HepG2 (cell line): ENCODE measurements at regions not wholly inside any gene's neighbourhood (a gene's known extent, or its start where the extent isn't known, plus 50 kb on each side); places are given as distances from the start of the nearest gene placed in this dataset.

Experiments used
- ATAD3A ChIP-seq: sonication (generic); formaldehyde crosslinking; IDR thresholded peaks from 2 replicates; pipeline ENCODE4 v1.4.0; 2020; ENCODE audit warnings: missing genetic modification reagents
- FOXA3 ChIP-seq: IDR thresholded peaks from 2 replicates; pipeline ENCODE4 v1.6.1; 2016; ENCODE audit warnings: missing genetic modification reagents, missing compliant biosample characterization
- FOXK1 ChIP-seq: sonication (generic); formaldehyde crosslinking; IDR thresholded peaks from 2 replicates; pipeline ENCODE4 v1.4.0; 2020; ENCODE audit warnings: low read depth, missing genetic modification reagents, borderline replicate concordance
- GABPB1 ChIP-seq: IDR thresholded peaks from 2 replicates; pipeline ENCODE4 v1.6.1; 2016; ENCODE audit warnings: mild to moderate bottlenecking, missing genetic modification reagents, moderate library complexity, missing compliant biosample characterization
- GATAD1 ChIP-seq: IDR thresholded peaks from 2 replicates; pipeline ENCODE4 v1.6.1; 2016; ENCODE audit warnings: missing genetic modification reagents, missing compliant biosample characterization
- HDAC1 ChIP-seq: sonication (generic); formaldehyde crosslinking; IDR thresholded peaks from 2 replicates; pipeline ENCODE4 v1.5.1; 2020; ENCODE audit warnings: mild to moderate bottlenecking, missing genetic modification reagents
- HMGA1 ChIP-seq: sonication (generic); formaldehyde crosslinking; conservative IDR thresholded peaks from 2 replicates; pipeline ENCODE4 v1.4.0; 2020; ENCODE audit warnings: missing genetic modification reagents
- HOXA3 ChIP-seq: sonication (generic); formaldehyde crosslinking; IDR thresholded peaks from 2 replicates; pipeline ENCODE4 v1.5.0; 2020; ENCODE audit warnings: missing genetic modification reagents
- KDM3A ChIP-seq: IDR thresholded peaks from 2 replicates; pipeline ENCODE4 v1.6.1; 2018; ENCODE audit warnings: low read depth, missing compliant biosample characterization
- MYNN ChIP-seq: sonication (generic); formaldehyde crosslinking; IDR thresholded peaks from 2 replicates; pipeline ENCODE4 v1.4.0; 2020; ENCODE audit warnings: mild to moderate bottlenecking, low read depth, missing genetic modification reagents
- NONO ChIP-seq, 2 experiments: fragments of 450-650 bp in 1 of 2; sonication (generic) in 1 of 2; formaldehyde crosslinking in 1 of 2; IDR thresholded peaks in 1 of 2; conservative IDR thresholded peaks in 1 of 2; 2 replicates each; pipeline versions ENCODE4 v1.6.1 to v1.8.0; 2017 to 2022; ENCODE audit warnings: mild to moderate bottlenecking in 1 of 2, missing genetic modification reagents in 1 of 2, moderate library complexity in 1 of 2
- RBFOX2 ChIP-seq: fragments of 200-400 bp; formaldehyde crosslinking; IDR thresholded peaks from 2 replicates; pipeline ENCODE4 v1.6.1; 2017; ENCODE audit warnings: low read depth, mild to moderate bottlenecking, low read length
- RBM39 ChIP-seq: fragments of 200-400 bp; formaldehyde crosslinking; IDR thresholded peaks from one replicate; pipeline ENCODE4 v1.6.1; 2018; ENCODE audit warnings: antibody characterized with exemption, mild to moderate bottlenecking, low read depth, low read length; ENCODE audit not compliant: poor library complexity, severe bottlenecking
- RFX3 ChIP-seq: IDR thresholded peaks from 2 replicates; pipeline ENCODE4 v1.6.1; 2016; ENCODE audit warnings: missing biosample characterization, missing genetic modification reagents
- SP4 ChIP-seq: sonication (generic); formaldehyde crosslinking; IDR thresholded peaks from 2 replicates; pipeline ENCODE4 v1.8.1; 2023; ENCODE audit warnings: mild to moderate bottlenecking, missing genetic modification reagents
- TCF7L2 ChIP-seq: IDR thresholded peaks from 2 replicates; pipeline ENCODE4 v1.6.1; 2011; ENCODE audit warnings: mild to moderate bottlenecking, low read depth, low read length, moderate library complexity
- ZC3H4 ChIP-seq: sonication (generic); formaldehyde crosslinking; IDR thresholded peaks from 2 replicates; pipeline ENCODE4 v1.4.0; 2020; ENCODE audit warnings: missing genetic modification reagents, borderline replicate concordance
- ZFY ChIP-seq: sonication (generic); formaldehyde crosslinking; IDR thresholded peaks from 2 replicates; pipeline ENCODE4 v1.4.0; 2020; ENCODE audit warnings: missing genetic modification reagents
- ZNF350 ChIP-seq: sonication (generic); formaldehyde crosslinking; IDR thresholded peaks from 2 replicates; pipeline ENCODE4 v1.4.0; 2020; ENCODE audit warnings: mild to moderate bottlenecking, low read depth, missing genetic modification reagents, borderline replicate concordance
- ZNF614 ChIP-seq: IDR thresholded peaks from 2 replicates; pipeline ENCODE4 v1.6.1; 2018; ENCODE audit warnings: missing biosample characterization, missing genetic modification reagents, inconsistent platforms, borderline replicate concordance
- ZNF709 ChIP-seq: sonication (generic); formaldehyde crosslinking; IDR thresholded peaks from 2 replicates; pipeline ENCODE4 v1.5.0; 2020; ENCODE audit warnings: mild to moderate bottlenecking, missing genetic modification reagents
- TF ChIP-seq, protein P1 (sequence below): sonication (generic); formaldehyde crosslinking; IDR thresholded peaks from 2 replicates; pipeline ENCODE4 v1.8.0; 2022; ENCODE audit warnings: mild to moderate bottlenecking, missing genetic modification reagents; ENCODE audit not compliant: insufficient replicate concordance
- TF ChIP-seq, protein P2 (sequence below): sonication (generic); formaldehyde crosslinking; IDR thresholded peaks from 2 replicates; pipeline ENCODE4 v1.4.0; 2020; ENCODE audit warnings: missing genetic modification reagents, borderline replicate concordance
- TF ChIP-seq, protein P3 (sequence below): sonication (generic); formaldehyde crosslinking; IDR thresholded peaks from 2 replicates; pipeline ENCODE4 v1.5.0; 2020; ENCODE audit warnings: mild to moderate bottlenecking, missing genetic modification reagents, moderate library complexity

DNA sequence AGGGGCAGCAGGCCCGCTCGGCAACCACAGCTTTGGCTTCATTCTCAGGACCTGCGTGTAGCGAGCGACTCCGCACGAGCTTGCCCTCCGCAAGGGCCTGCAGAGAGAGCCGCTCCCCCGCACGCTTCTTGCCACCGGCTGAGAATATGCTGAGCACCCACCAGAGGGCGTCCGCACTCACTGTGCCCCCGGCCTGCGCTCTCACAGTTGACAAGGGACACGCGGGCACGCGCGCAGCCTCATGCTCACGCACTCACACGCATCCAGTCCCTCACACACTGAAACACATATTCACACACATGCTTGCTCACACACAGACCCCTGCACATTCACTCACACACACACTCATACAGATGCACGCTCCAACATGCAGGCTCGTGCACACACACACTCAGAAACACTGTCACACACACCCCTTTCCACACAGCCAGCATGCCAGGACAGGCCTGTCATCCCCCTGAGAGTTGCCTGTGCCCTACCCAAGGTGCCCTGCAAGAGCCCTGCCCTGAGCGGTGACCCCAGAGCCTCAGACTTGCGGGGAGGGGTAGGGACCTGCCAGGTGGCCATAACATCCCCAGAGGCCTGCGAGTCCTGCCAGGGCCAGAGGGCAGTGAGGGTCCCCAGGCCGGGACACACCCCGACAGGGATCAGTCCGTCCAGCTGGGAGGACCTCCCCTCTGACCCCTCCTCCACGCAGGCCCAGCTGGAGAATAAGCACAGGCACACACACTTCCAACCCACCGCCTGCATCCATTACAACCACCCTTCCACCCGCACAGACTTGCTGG, 174.1 kb downstream of the BMP7 start (continued):
- TF ChIP-seq, protein P1, sequence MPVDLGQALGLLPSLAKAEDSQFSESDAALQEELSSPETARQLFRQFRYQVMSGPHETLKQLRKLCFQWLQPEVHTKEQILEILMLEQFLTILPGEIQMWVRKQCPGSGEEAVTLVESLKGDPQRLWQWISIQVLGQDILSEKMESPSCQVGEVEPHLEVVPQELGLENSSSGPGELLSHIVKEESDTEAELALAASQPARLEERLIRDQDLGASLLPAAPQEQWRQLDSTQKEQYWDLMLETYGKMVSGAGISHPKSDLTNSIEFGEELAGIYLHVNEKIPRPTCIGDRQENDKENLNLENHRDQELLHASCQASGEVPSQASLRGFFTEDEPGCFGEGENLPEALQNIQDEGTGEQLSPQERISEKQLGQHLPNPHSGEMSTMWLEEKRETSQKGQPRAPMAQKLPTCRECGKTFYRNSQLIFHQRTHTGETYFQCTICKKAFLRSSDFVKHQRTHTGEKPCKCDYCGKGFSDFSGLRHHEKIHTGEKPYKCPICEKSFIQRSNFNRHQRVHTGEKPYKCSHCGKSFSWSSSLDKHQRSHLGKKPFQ, result no peak
- peak; percentile 48; the same call in 1 of the 2 replicates for TF ChIP-seq FOXK1 (CRISPR knock-in tag)
- TF ChIP-seq ZNF350 (CRISPR knock-in tag), result peak; percentile 49
- TF ChIP-seq, protein P2, sequence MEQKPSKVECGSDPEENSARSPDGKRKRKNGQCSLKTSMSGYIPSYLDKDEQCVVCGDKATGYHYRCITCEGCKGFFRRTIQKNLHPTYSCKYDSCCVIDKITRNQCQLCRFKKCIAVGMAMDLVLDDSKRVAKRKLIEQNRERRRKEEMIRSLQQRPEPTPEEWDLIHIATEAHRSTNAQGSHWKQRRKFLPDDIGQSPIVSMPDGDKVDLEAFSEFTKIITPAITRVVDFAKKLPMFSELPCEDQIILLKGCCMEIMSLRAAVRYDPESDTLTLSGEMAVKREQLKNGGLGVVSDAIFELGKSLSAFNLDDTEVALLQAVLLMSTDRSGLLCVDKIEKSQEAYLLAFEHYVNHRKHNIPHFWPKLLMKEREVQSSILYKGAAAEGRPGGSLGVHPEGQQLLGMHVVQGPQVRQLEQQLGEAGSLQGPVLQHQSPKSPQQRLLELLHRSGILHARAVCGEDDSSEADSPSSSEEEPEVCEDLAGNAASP (CRISPR knock-in tag), result 0 out of 2 replicates have a peak, but pooled peaks have one; percentile 28
- TF ChIP-seq ZNF709 (CRISPR knock-in tag), result 0 out of 2 replicates have a peak, but pooled peaks have one; percentile 41
- TF ChIP-seq GATAD1 (CRISPR knock-in tag), result peak; percentile 13; the same call in 1 of the 2 replicates
- peak; percentile 61 for TF ChIP-seq FOXA3 (CRISPR knock-in tag)
- 0 out of 2 replicates have a peak, but pooled peaks have one; percentile 31 for TF ChIP-seq HDAC1 (CRISPR knock-in tag)
- no peak; the same call in 1 of the 2 replicates for TF ChIP-seq KDM3A (CRISPR knock-in tag)
- TF ChIP-seq HMGA1 (CRISPR knock-in tag), result no peak
- no peak for TF ChIP-seq TCF7L2
- TF ChIP-seq ZNF614 (CRISPR knock-in tag), result peak; percentile 27; the same call in 1 of the 2 replicates
- TF ChIP-seq GABPB1, result peak; percentile 63
- TF ChIP-seq HOXA3 (CRISPR knock-in tag), result 0 out of 2 replicates have a peak, but pooled peaks have one; percentile 48
- no peak for TF ChIP-seq RBFOX2
- TF ChIP-seq MYNN (CRISPR knock-in tag), result 0 out of 2 replicates have a peak, but pooled peaks have one; percentile 57
- peak; percentile 51; the same call in 1 of the 2 replicates for TF ChIP-seq SP4 (CRISPR knock-in tag)
- TF ChIP-seq ZFY, result peak; percentile 64; the same call in 1 of the 2 replicates
- 0 out of 2 replicates have a peak, but pooled peaks have one; percentile 35 for TF ChIP-seq ZC3H4 (CRISPR knock-in tag)
- TF ChIP-seq, protein P3, sequence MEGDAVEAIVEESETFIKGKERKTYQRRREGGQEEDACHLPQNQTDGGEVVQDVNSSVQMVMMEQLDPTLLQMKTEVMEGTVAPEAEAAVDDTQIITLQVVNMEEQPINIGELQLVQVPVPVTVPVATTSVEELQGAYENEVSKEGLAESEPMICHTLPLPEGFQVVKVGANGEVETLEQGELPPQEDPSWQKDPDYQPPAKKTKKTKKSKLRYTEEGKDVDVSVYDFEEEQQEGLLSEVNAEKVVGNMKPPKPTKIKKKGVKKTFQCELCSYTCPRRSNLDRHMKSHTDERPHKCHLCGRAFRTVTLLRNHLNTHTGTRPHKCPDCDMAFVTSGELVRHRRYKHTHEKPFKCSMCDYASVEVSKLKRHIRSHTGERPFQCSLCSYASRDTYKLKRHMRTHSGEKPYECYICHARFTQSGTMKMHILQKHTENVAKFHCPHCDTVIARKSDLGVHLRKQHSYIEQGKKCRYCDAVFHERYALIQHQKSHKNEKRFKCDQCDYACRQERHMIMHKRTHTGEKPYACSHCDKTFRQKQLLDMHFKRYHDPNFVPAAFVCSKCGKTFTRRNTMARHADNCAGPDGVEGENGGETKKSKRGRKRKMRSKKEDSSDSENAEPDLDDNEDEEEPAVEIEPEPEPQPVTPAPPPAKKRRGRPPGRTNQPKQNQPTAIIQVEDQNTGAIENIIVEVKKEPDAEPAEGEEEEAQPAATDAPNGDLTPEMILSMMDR (CRISPR knock-in tag), result peak; percentile 99
- no peak for TF ChIP-seq RFX3 (CRISPR knock-in tag)
- TF ChIP-seq NONO (IDR thresholded peaks at IDR 0.05), result no peak
- TF ChIP-seq NONO (CRISPR knock-in tag; conservative IDR thresholded peaks at IDR 0.05), result peak; percentile 42; the same call in 1 of the 2 replicates
- TF ChIP-seq RBM39, result peak; percentile 49
- no peak for TF ChIP-seq ATAD3A (CRISPR knock-in tag)
